ENCODE measurements at regions not wholly inside any gene's neighbourhood (a gene's known extent, or its start where the extent isn't known, plus 50 kb on each side); places are given as distances from the start of the nearest gene placed in this dataset.

GRCh38 chr6:95159557-95159956, 417.8 kb upstream of the MANEA start:
- TF ChIP-seq POLR2A (IDR thresholded peaks at IDR 0.05) (no peak), CTCF (IDR thresholded peaks at IDR 0.05 in 8 of 11, conservative IDR thresholded peaks at IDR 0.05 in 3 of 11) (no peak), POLR2AphosphoS5 (IDR thresholded peaks at IDR 0.05) (no peak)
